Neutrophil (primary cell): ENCODE measurements at regions not wholly inside any gene's neighbourhood (a gene's known extent, or its start where the extent isn't known, plus 50 kb on each side); places are given as distances from the start of the nearest gene placed in this dataset.

Experiments
- H3K27ac ChIP-seq: fragments of 200-600 bp; sonication (generic); 2 replicates; pipeline ENCODE4 v1.5.1; 2016; ENCODE audit warnings: mild to moderate bottlenecking, moderate library complexity
- H3K27me3 ChIP-seq: fragments of 200-600 bp; sonication (generic); 2 replicates; pipeline ENCODE4 v1.6.0; 2016; ENCODE audit warnings: mild to moderate bottlenecking
- H3K36me3 ChIP-seq: fragments of 200-600 bp; sonication (generic); 2 replicates; pipeline ENCODE4 v1.5.1; 2017
- H3K4me1 ChIP-seq, 2 experiments: fragments of 200-600 bp in 1 of 2; sonication (generic) in 1 of 2; 1 replicate in 1 of 2; 2 replicates in 1 of 2; pipeline versions ENCODE4 v1.5.1 to v1.6.1; 2013 to 2016; ENCODE audit warnings: low read depth in 1 of 2, low read length in 1 of 2, mild to moderate bottlenecking in 1 of 2, moderate library complexity in 1 of 2; ENCODE audit not compliant: control insufficient read depth in 1 of 2, insufficient read depth in 1 of 2
- H3K4me3 ChIP-seq, 2 experiments: fragments of 200-600 bp in 1 of 2; sonication (generic) in 1 of 2; 1 replicate in 1 of 2; 2 replicates in 1 of 2; pipeline ENCODE4 v1.5.1; 2013 to 2016; ENCODE audit warnings: low read depth in 1 of 2, low read length in 1 of 2, mild to moderate bottlenecking in 1 of 2, moderate library complexity in 1 of 2
- H3K9me3 ChIP-seq: fragments of 200-600 bp; sonication (generic); 2 replicates; pipeline ENCODE4 v1.5.1; 2016
- CTCF ChIP-seq: fragments of 200-600 bp; sonication (generic); IDR thresholded peaks from 2 replicates; pipeline ENCODE4 v1.5.1; 2016; ENCODE audit warnings: antibody characterized with exemption

- Histone ChIP-seq H3K4me3 (no peak overlapping the region), H3K27me3 (no peaks in the 10 kb centered on the region), H3K36me3 (no peaks in the 10 kb centered on the region), H3K9me3 (no peaks in the 10 kb centered on the region), H3K4me1 (peaks cover 5% of the 10 kb centered on the region in 2 experiments), H3K27ac (no peak overlapping the region)
- TF ChIP-seq CTCF = no peak
Measured at GRCh38 chr5:158543539-158544387, 556.0 kb downstream of the EBF1 start.

GRCh38 chr5:158541536-158542297 is 558.0 kb downstream of the EBF1 start:
- Histone ChIP-seq H3K4me1 (peaks cover 5% of the 10 kb centered on the region in 2 experiments), H3K27me3 (peaks cover 18% of the 10 kb centered on the region), H3K36me3 (no peaks in the 10 kb centered on the region), H3K4me3 (no peak overlapping the region), H3K27ac (no peak overlapping the region), H3K9me3 (no peaks in the 10 kb centered on the region)
- TF ChIP-seq CTCF = no peak

GRCh38 chr5:158538506-158539074 is 561.1 kb downstream of the EBF1 start:
- Histone ChIP-seq H3K4me3 (no peak overlapping the region), H3K27me3 (peaks cover 26% of the 10 kb centered on the region), H3K36me3 (no peaks in the 10 kb centered on the region), H3K9me3 (no peaks in the 10 kb centered on the region), H3K27ac (no peak overlapping the region), H3K4me1 (no peaks in the 10 kb centered on the region)
- TF ChIP-seq CTCF = no peak

GRCh38 chr5:158537366-158537765 is 562.4 kb downstream of the EBF1 start:
- H3K9me3 ChIP-seq = no peaks in the 10 kb centered on the region
- peaks cover 26% of the 10 kb centered on the region for H3K27me3 ChIP-seq
- no peak for TF ChIP-seq CTCF
- no peaks in the 10 kb centered on the region for H3K36me3 ChIP-seq
- no peaks in the 10 kb centered on the region for H3K4me1 ChIP-seq
- no peak overlapping the region for H3K27ac ChIP-seq
- no peak overlapping the region for H3K4me3 ChIP-seq

- Histone ChIP-seq H3K4me1 (no peaks in the 10 kb centered on the region), H3K36me3 (no peaks in the 10 kb centered on the region), H3K27me3 (peaks cover 26% of the 10 kb centered on the region), H3K4me3 (no peak overlapping the region), H3K9me3 (no peaks in the 10 kb centered on the region), H3K27ac (no peak overlapping the region)
- TF ChIP-seq CTCF = no peak
Measured at GRCh38 chr5:158534203-158534602, 565.5 kb downstream of the EBF1 start.
